ENCODE measurements at regions not wholly inside any gene's neighbourhood (a gene's known extent, or its start where the extent isn't known, plus 50 kb on each side); places are given as distances from the start of the nearest gene placed in this dataset.

DNA sequence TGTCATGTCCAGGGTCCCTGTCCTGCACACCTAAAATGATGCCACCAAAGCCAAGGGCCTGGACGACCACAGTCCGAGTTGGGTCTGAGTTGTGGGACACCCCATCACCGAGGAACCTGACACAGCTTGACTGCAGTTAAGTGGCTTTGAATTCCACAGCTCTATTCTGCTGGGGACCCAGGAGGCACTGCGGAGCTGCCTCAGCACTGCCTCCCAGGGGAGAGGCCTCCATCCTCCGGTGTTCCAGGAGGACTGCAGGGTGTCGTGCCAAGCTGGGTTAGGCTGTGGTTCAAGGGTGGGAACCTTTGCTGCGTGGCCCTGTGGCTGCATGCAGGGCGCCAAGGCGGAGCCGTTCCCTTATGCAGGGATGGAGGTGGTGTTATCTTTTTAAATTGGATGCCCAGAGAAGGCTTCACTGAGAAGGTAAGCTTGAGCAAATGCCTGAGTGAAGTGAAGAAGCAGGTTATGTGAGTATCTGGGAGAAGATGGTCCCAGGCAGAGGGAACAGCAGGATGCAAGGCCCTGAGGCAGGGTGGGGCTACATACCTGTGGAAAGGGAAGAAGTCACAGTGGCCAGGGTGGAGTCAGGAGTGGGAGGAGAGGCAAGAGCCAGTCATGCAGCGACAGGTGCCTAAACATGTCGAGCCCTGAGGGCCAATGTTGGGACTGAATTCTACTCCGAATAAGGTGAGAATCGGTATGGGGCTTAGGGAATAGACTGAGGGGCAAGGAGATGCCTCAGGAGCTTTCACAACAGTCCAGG, 144.8 kb downstream of the TPRA1 start:
- TF ChIP-seq, protein P1, sequence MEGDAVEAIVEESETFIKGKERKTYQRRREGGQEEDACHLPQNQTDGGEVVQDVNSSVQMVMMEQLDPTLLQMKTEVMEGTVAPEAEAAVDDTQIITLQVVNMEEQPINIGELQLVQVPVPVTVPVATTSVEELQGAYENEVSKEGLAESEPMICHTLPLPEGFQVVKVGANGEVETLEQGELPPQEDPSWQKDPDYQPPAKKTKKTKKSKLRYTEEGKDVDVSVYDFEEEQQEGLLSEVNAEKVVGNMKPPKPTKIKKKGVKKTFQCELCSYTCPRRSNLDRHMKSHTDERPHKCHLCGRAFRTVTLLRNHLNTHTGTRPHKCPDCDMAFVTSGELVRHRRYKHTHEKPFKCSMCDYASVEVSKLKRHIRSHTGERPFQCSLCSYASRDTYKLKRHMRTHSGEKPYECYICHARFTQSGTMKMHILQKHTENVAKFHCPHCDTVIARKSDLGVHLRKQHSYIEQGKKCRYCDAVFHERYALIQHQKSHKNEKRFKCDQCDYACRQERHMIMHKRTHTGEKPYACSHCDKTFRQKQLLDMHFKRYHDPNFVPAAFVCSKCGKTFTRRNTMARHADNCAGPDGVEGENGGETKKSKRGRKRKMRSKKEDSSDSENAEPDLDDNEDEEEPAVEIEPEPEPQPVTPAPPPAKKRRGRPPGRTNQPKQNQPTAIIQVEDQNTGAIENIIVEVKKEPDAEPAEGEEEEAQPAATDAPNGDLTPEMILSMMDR (IDR thresholded peaks at IDR 0.05) = no peak
- no peak for TF ChIP-seq POLR2A (IDR thresholded peaks at IDR 0.05)
- no peak for TF ChIP-seq POLR2AphosphoS5 (IDR thresholded peaks at IDR 0.05)

Data from breast epithelium (tissue), 3 donors.